ENCODE measurements at regions not wholly inside any gene's neighbourhood (a gene's known extent, or its start where the extent isn't known, plus 50 kb on each side); places are given as distances from the start of the nearest gene placed in this dataset.

GRCh38 chr5:164217464-164217863, 712.0 kb downstream of the MAT2B start:
- Histone ChIP-seq H3K27ac (no peak overlapping the region), H3K9me3 (no peaks in the 10 kb centered on the region), H3K36me3 (no peaks in the 10 kb centered on the region), H3K4me3 (replicated peaks in 1 of 3) (no peak overlapping the region), H3K27me3 (no peaks in the 10 kb centered on the region), H3K4me1 (no peaks in the 10 kb centered on the region)
- no peak for DNase-seq
- TF ChIP-seq CTCF (IDR thresholded peaks at IDR 0.05) (no peak), POLR2A (IDR thresholded peaks at IDR 0.05) (no peak)
- WGBS, 2 donors, result 63 to 77% methylated on average over 1 of the region's 1 CpG
- intact Hi-C loops (cut with DNase I), result no loop called here

GRCh38 chr5:164220522-164220921, 715.1 kb downstream of the MAT2B start:
- no peak overlapping the region for H3K4me3 ChIP-seq (replicated peaks in 1 of 3)
- no peaks in the 10 kb centered on the region for H3K4me1 ChIP-seq
- no peaks in the 10 kb centered on the region for H3K9me3 ChIP-seq
- H3K27ac ChIP-seq, result no peak overlapping the region
- H3K27me3 ChIP-seq, result no peaks in the 10 kb centered on the region
- DNase-seq, result no peak
- H3K36me3 ChIP-seq, result no peaks in the 10 kb centered on the region
- intact Hi-C loops (cut with DNase I), result no loop called here
- TF ChIP-seq POLR2A (IDR thresholded peaks at IDR 0.05) (no peak), CTCF (IDR thresholded peaks at IDR 0.05) (no peak)

- WGBS, 2 donors, result 90 to 91% methylated on average over 2 of the region's 2 CpGs
- no peak overlapping the region for H3K4me3 ChIP-seq (replicated peaks in 1 of 3)
- H3K4me1 ChIP-seq, result no peaks in the 10 kb centered on the region
- H3K9me3 ChIP-seq, result no peaks in the 10 kb centered on the region
- no peaks in the 10 kb centered on the region for H3K36me3 ChIP-seq
- TF ChIP-seq POLR2A (IDR thresholded peaks at IDR 0.05), result no peak
- no peak for TF ChIP-seq CTCF (IDR thresholded peaks at IDR 0.05)
- DNase-seq, result no peak
- no peak overlapping the region for H3K27ac ChIP-seq
- intact Hi-C loops (cut with DNase I), result no loop called here
- no peaks in the 10 kb centered on the region for H3K27me3 ChIP-seq
Measured at GRCh38 chr5:164224236-164224635, 718.8 kb downstream of the MAT2B start.

- Histone ChIP-seq H3K27me3 (no peaks in the 10 kb centered on the region), H3K4me1 (no peaks in the 10 kb centered on the region), H3K4me3 (replicated peaks in 1 of 3) (no peak overlapping the region), H3K27ac (no peak overlapping the region), H3K9me3 (no peaks in the 10 kb centered on the region), H3K36me3 (no peaks in the 10 kb centered on the region)
- WGBS, 2 donors, result 91 to 96% methylated on average over 2 of the region's 2 CpGs
- TF ChIP-seq POLR2A (IDR thresholded peaks at IDR 0.05), result no peak
- TF ChIP-seq CTCF (IDR thresholded peaks at IDR 0.05), result no peak
- no peak for DNase-seq
- intact Hi-C loops (cut with DNase I), result no loop called here
Measured at GRCh38 chr5:164224772-164225171, 719.4 kb downstream of the MAT2B start.

- intact Hi-C loops (cut with DNase I), result no loop called here
Measured at GRCh38 chr5:164230341-164230740, 724.9 kb downstream of the MAT2B start.

More at GRCh38 chr5:164230341-164230740, 724.9 kb downstream of the MAT2B start:
- no peaks in the 10 kb centered on the region for H3K36me3 ChIP-seq
- H3K4me1 ChIP-seq, result no peaks in the 10 kb centered on the region
- no peaks in the 10 kb centered on the region for H3K9me3 ChIP-seq
- H3K4me3 ChIP-seq (replicated peaks in 1 of 3), result no peak overlapping the region
- TF ChIP-seq POLR2A (IDR thresholded peaks at IDR 0.05) (no peak), CTCF (IDR thresholded peaks at IDR 0.05) (no peak)
- H3K27me3 ChIP-seq, result no peaks in the 10 kb centered on the region
- WGBS, 2 donors, result 95 to 97% methylated on average over 1 of the region's 1 CpG
- H3K27ac ChIP-seq, result no peak overlapping the region
- no peak for DNase-seq

All from thyroid gland (tissue), 4 donors.